Heart right ventricle (tissue), 16 donors: ENCODE measurements at regions not wholly inside any gene's neighbourhood (a gene's known extent, or its start where the extent isn't known, plus 50 kb on each side); places are given as distances from the start of the nearest gene placed in this dataset.

ENCODE experiments used
- ATAC-seq, 8 donors: fragments of 200-7000 bp; cut with Tn5 transposase; one replicate each; pipeline ENCODE4 v1.9.1; 2020; ENCODE audit warnings: mild to moderate bottlenecking in 8 of 8, moderate library complexity in 8 of 8, moderate number of reproducible peaks in 1 of 8
- DNase-seq, 2 donors: peaks; one replicate each; pipeline ENCODE4 v3.0.0-alpha.2; 2020
- H3K27ac ChIP-seq, 10 donors: fragments of 200-600 bp; sonication (generic) in 2 of 10; one replicate each; pipeline versions ENCODE4 v1.5.0 to v1.8.0; 2020 to 2022; ENCODE audit warnings: mild to moderate bottlenecking in 3 of 10
- H3K27me3 ChIP-seq, 7 donors: fragments of 200-600 bp; one replicate each; pipeline ENCODE4 v1.8.0; 2021 to 2022; ENCODE audit warnings: mild to moderate bottlenecking in 2 of 7
- H3K36me3 ChIP-seq, 9 donors: fragments of 200-600 bp; sonication (generic) in 1 of 9; one replicate each; pipeline versions ENCODE4 v1.5.0 to v1.8.0; 2020 to 2022; ENCODE audit warnings: mild to moderate bottlenecking in 2 of 9
- H3K4me1 ChIP-seq, 9 donors: fragments of 200-600 bp; sonication (generic) in 1 of 9; one replicate each; pipeline versions ENCODE4 v1.5.0 to v1.8.0; 2020 to 2022; ENCODE audit warnings: mild to moderate bottlenecking in 4 of 9
- H3K4me3 ChIP-seq, 10 donors: fragments of 200-600 bp; sonication (generic) in 2 of 10; one replicate each; pipeline versions ENCODE4 v1.5.0 to v1.8.0; 2020 to 2022; ENCODE audit warnings: mild to moderate bottlenecking in 7 of 10, moderate library complexity in 2 of 10
- H3K9me3 ChIP-seq, 11 donors: fragments of 200-600 bp in 10 of 11; sonication (generic) in 2 of 11; one replicate each; pipeline versions ENCODE4 v1.5.0 to v1.8.0; 2013 to 2022; ENCODE audit warnings: mild to moderate bottlenecking in 2 of 11, control low read depth in 1 of 11, moderate library complexity in 1 of 11
- CTCF ChIP-seq, 9 donors: fragments of 200-600 bp; sonication (generic) in 2 of 9; IDR thresholded peaks; one replicate each; pipeline versions ENCODE4 v1.5.0 to v1.8.0; 2021 to 2022; ENCODE audit warnings: antibody characterized with exemption in 9 of 9, mild to moderate bottlenecking in 5 of 9, moderate library complexity in 1 of 9
- WGBS, 2 donors: extraction: QIAGEN DNeasy Blood & Tissue Kit; methylation state at CpG; one replicate each; pipeline ENCODE4 v1.1.7; 2013; ENCODE audit warnings: inconsistent platforms in 1 of 2; 5-methylcytosine and 5-hydroxymethylcytosine counted together
- intact Hi-C, 10 donors: fragments of 100-400 bp; cut with DNase I; formaldehyde crosslinking; loops; one replicate each; pipeline versions ENCODE4 v1.11.1 to v1.14.2; 2022
- donor health status: Arrhythmogenic right ventricular cardiomyopathy.
- donor health status: ischemic (EF 13 %, LVEDD 7.1; RV severe dilation, severe dysfunction).
- donor health status: healthy with polysubstance abuse.
- donor health status: DM: no; HTN: yes; CAD: no.
- donor health status: DM: no; HTN: no; CAD: no.
- donor health status: ischemic (EF 25% LVEDD 6.9; RV normal size, moderate dysfunction).
- donor health status: ischemic (EF 25% LVEDD 5.7; RV mildly dilated, moderate dysfunction).
- donor health status: healthy.
- donor health status: DM: yes; HTN: yes; CAD: no.
- donor health status: Ischemic cardiomyopathy.
- donor health status: ischemic (EF 35%, LVEDD 5.7; RV mildly dilated, moderate dysfunction).
- donor health status: nonischemic (EF 11% LVEDD 7.7; RV severe dilation, severe dysfunction).
- donor health status: DM: yes; HTN: yes; CAD: no.
- donor health status: PGD.
- donor health status: ischemic (EF 29% LVEDD 5.4; RV normal size, mild dysfunction).
- donor health status: nonischemic (EF 23%, LVEDD 6.1; RV moderate dilation, normal function).

GRCh38 chr9:16202221-16202620 lies 649.4 kb downstream of the CCDC171 start:
- Histone ChIP-seq H3K36me3 (no peaks in the 10 kb centered on the region), H3K4me1 (peaks cover 0 to 21% (median 3%) of the 10 kb centered on the region in 9 donors), H3K27me3 (peaks cover 0 to 6% (median 0%) of the 10 kb centered on the region in 7 donors), H3K9me3 (no peaks in the 10 kb centered on the region), H3K27ac (no peak overlapping the region), H3K4me3 (no peak overlapping the region)
- ATAC-seq: no peak
- TF ChIP-seq CTCF (IDR thresholded peaks at IDR 0.05): no peak
- no peak for DNase-seq
- 62 to 76% methylated on average over 1 of the region's 1 CpG for WGBS, 2 donors
- intact Hi-C loops: loop anchor here in 3 of 10 donors (5.0 to 10.0 kb wide), 3 partner anchors 60 to 503 kb away; no protein-coding TSS in a partner anchor

- WGBS, 2 donors: 41 to 60% methylated on average over 17 of the region's 17 CpGs
- Histone ChIP-seq H3K9me3 (no peaks in the 10 kb centered on the region), H3K27ac (peak overlapping the region in 1 of 10 donors; percentile 15), H3K4me3 (no peak overlapping the region), H3K36me3 (no peaks in the 10 kb centered on the region), H3K4me1 (peaks cover 0 to 12% (median 0%) of the 10 kb centered on the region in 9 donors), H3K27me3 (peaks cover 0 to 6% (median 0%) of the 10 kb centered on the region in 7 donors)
- intact Hi-C loops: loop anchor here in 3 of 10 donors (5.0 to 10.0 kb wide), 3 partner anchors 59 to 502 kb away; no protein-coding TSS in a partner anchor
- DNase-seq (no peak), ATAC-seq (peak in 4 of 8 donors; percentile 43 to 72 (median 54))
- no peak for TF ChIP-seq CTCF (IDR thresholded peaks at IDR 0.05)
These were observed 650.3 kb downstream of the CCDC171 start for GRCh38 chr9:16202914-16203728.

GRCh38 chr9:16203729-16204573 lies 651.1 kb downstream of the CCDC171 start:
- Histone ChIP-seq H3K27me3 (peaks cover 0 to 6% (median 0%) of the 10 kb centered on the region in 7 donors), H3K9me3 (no peaks in the 10 kb centered on the region), H3K27ac (peak overlapping the region in 1 of 10 donors; percentile 15), H3K4me1 (peaks cover 0 to 11% (median 0%) of the 10 kb centered on the region in 9 donors), H3K4me3 (no peak overlapping the region), H3K36me3 (no peaks in the 10 kb centered on the region)
- DNase-seq: no peak
- TF ChIP-seq CTCF (IDR thresholded peaks at IDR 0.05): no peak
- intact Hi-C loops: loop anchor here in 3 of 10 donors (5.0 to 10.0 kb wide), 3 partner anchors 58 to 501 kb away; no protein-coding TSS in a partner anchor
- WGBS, 2 donors: 81 to 83% methylated on average over 14 of the region's 14 CpGs
- ATAC-seq: no peak

GRCh38 chr9:16205455-16205854 lies 652.6 kb downstream of the CCDC171 start:
- 73 to 86% methylated on average over 2 of the region's 2 CpGs for WGBS, 2 donors
- intact Hi-C loops: loop anchor here in 2 of 10 donors (10.0 kb wide), 2 partner anchors 139 to 499 kb away; no protein-coding TSS in a partner anchor
- Histone ChIP-seq H3K27me3 (no peaks in the 10 kb centered on the region), H3K36me3 (no peaks in the 10 kb centered on the region), H3K4me3 (no peak overlapping the region), H3K9me3 (no peaks in the 10 kb centered on the region), H3K4me1 (peaks cover 0 to 11% (median 0%) of the 10 kb centered on the region in 9 donors), H3K27ac (no peak overlapping the region)
- no peak for DNase-seq
- no peak for ATAC-seq
- no peak for TF ChIP-seq CTCF (IDR thresholded peaks at IDR 0.05)
